COLO668 (cell line): ENCODE measurements at regions not wholly inside any gene's neighbourhood (a gene's known extent, or its start where the extent isn't known, plus 50 kb on each side); places are given as distances from the start of the nearest gene placed in this dataset.
"Not testable (repeated sequence)": the region's sequence is repeated elsewhere in the genome, so short reads cannot be mapped to it uniquely, and the experiment has no call there.

Experiments used
- DNase-seq: peaks from one replicate; lab custom pipeline; 2025; ENCODE audit not compliant: unreplicated experiment; lab: John Stamatoyannopoulos, UW

DNA sequence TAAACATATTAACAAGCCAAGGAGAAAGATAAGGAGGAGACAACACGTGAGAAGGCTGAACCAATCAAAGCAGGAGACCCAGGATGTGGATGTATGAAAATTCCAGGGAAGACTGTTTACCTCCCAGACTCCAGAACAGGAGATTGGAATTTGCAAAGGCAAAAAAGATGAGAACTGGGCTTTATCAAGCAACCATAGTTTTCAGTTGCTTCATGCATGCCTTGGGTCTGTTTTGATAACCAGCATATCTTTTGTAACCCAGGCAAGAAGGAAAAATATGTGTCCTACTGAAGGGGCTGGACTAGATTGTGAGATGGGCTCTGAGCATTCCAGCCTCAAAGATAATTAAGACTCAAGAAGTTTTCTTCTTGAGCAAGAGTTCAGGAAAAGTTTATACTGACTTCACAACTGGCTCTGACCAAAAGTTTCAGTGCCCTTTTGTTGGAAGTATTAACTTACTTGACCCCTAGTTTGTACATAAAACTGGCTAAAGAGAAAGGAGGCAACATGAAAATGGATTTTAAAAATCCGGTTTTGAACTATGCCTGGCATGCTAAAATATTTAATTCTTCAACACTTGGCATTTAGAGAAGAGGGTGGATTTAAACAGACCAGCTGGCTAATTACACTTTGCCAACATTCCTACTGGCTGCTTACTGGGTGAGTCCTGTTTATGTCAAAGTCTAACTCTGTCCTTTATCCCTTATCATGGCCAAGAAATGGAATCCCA is 79.3 kb upstream of the CD28 start:
- no peak for DNase-seq

DNA sequence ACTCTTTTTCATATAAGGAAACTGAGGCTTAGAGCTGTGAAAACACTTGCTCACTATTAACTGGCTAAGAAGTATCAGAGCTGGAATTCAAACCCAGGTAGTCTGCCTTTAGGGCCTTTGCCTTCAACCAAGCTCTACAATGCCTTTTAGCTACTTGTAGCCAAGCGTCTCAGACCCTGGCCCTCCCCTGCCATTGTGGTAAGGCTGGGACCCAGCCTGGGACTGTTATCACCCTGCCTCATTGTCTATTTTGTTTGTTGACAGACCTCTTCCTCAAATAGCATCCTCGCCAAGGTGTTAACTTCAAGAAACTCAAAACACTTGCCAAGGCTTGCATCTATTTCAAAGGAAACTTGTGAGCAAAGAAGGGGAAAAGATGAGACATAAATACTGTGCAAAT is 76.7 kb upstream of the CD28 start:
- no peak for DNase-seq

DNA sequence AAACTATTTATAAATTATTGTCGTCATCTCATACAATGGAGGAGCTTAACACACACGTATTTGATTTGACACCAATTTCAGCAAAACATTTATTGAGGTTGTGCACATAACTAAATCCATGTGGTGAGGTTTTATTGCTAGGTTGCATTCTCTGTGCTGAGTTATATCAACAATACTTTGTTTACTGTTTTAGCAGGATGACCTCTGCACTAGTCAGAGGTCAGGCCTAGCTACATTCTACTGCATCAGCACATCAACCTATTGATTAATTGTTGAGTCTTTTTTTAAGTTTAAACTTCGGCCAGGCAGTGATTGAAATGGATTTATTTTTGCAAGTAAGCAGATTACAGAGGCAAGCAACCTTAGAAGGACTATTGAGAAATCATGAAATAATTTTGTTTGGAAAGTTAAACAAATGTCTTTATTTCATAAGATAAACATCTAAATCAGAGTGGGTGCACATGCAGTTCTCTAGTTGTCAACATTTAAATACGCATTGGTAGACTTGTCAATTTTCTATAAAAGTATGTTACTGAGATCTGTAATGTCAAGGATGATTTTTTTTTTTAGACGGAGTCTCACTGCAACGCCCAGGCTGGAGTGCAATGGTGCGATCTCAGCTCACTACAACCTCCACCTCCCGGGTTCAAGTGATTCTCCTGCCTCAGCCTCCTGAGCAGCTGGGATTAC is 75.2 kb upstream of the CD28 start:
- DNase-seq = no peak

DNA sequence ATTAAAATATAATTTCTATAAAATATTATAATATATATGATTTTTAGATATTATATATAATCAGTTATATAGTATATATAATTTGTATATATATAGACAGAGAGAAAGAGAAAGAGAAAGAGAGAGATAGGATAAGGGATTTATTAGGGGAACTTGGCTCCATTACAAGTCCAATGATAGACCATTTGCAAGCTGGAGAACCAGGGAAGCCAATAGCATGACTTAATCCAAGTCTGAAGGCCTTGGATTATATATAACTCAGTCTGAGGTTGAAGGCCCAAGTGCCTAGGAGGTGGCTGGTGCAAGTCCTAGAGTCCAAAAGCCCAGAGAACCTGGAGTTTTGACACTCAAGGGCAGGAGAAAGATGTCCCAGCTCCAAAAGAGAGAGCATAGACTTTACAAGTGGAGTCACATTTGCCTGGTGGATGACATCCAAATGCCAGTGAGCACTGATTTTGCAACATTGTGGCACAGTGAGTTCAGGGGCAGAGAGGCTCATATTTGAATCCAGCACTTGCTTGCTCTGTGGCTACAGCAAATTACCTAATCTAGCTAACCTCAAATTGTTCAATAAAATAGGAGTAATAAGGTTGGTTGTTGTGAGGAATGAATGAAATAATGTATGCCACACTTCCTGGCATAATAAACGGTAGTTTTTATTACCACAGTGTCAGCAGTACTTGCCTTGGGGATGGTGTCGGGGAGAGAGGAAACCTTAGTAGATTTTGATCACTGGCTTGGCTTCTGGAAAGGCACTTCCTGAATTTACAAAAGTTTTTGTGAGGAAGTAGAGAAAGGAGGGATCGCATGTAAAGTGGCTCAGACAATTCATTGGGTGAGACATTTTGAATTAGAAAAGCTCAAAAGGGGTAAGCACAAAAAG is 69.6 kb upstream of the CD28 start:
- no peak for DNase-seq

DNA sequence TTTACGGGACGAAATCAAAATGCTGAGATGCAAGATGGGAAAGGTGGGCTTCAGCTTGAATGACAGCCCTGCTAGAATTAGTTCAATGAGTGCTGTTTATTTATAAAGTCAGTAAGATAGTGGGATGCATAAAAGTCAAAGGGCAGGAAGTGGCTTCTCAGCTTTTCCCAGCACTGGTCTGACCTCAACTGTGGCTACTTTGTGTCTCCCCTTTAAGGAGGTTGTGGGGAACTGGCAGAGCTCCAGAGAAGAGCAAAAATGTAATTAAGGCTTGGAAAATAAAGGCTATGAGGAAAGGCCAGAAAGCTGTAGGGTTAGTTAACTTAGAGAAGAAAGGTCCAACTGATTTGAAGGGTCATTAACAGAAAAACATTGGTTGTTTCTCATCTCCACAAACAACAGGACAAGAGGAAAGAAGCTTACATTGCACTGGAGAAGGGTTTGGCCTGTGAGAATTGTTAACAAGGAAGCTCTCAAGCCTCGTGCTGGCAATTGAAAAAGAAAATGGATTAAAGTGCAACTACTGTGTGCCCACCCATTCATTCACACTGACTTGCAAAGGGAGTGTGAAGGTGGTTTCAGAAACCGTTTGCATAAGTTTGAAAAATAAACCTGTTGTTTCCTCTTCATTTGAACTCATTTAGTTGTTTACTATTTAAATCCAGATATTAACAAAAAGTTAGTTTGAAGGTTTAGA is 68.8 kb upstream of the CD28 start:
- no peak for DNase-seq

DNA sequence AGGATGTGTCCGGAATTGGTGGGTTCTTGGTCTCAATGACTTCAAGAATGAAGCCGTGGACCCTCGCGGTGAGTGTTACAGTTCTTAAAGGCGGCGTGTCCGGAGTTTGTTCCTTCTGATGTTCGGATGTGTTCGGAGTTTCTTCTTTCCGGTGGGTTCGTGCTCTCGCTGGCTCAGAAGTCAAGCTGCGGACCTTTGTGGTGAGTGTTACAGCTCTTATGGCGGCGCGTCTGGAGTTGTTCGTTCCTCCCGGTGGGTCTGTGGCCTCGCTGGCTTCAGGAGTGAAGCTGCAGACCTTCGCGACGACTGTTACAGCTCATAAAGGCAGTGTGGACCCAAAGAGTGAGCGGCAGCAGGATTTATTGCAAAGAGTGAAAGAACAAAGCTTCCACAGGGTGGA is 64.6 kb upstream of the CD28 start:
- not testable (repeated sequence) for DNase-seq

DNA sequence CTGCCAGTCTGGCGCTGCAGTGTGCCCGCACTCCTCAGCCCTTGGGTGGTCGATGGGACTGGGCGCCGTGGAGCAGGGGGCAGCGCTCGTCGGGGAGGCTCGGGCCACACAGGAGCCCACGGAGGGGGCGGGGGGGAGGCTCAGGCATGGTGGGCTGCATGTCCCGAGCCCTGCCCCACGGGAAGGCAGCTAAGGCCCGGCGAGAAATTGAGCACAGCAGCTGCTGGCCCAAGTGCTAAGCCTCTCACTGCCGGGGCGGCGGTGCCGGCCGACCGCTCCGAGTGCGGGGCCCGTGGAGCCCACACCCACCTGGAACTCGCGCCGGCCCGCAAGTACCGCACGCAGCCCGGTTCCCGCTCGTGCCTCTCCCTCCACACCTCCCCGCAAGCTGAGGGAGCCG is 63.6 kb upstream of the CD28 start:
- DNase-seq = not testable (repeated sequence)

DNA sequence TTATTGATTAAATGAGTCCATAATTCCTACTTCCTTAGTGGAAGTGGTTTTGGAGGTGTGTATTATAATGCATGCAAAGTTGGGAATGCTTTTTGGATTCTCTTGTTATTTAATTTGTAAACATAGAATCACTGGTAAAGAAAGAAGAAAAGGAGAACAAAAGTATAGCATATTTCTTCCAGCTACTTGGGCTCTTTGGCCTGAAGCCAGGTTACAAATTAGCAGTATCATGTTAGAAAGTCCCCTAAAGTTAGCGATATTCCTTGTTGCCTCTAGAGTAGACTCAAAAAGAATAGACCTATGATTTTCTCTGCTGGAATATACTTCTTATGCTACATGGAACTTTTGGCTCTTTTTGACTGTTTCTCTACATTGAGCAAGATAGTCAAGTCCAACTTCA is 60.6 kb upstream of the CD28 start:
- DNase-seq = no peak

DNA sequence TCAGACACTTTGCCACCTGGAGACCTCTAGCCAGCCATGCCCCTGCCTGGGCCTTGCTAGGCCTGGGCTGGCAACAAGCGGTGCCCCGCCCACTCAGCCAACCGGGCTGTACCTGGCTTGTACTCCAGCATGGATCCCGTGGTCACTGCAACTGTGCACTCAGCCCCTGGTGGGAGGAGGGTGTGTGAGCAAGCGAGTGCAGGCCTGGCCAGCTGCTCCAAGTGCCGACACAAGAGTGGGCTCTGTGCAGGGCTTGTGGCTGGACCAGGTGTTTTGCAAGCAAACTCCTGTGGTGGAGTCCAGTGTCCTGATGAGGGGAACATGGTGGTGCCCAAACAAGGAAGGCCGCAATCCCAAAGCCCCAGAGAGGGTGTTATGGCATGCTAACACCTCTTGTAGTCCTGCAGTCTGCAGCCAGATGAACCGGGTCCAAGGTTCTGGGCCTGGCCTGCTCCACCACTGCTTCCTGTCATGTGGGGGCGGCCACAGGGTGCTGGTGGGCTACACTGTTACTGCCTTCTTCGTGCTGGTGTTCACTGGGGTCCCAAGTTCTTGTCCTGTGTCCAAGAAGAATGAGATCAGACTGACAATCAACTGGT is 60.1 kb upstream of the CD28 start:
- no peak for DNase-seq

DNA sequence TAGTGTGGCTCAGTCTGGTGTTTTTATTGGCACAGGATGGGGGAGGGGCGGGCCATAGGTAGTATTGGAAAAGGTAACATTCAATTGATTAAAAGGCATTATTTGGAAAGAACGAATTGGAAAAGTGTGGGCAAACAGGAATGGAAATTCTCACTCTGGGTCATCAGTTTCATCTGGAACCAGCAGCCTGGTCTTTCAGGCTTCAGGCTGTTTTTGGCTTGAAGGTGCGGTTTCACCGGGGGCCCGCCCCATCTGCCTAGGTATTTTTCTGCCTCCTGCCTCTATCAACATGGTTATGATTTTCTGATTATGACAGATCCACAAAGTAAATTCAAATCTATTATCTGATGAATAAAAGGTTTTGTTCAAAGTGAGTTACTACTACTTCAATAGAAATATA is 59.5 kb upstream of the CD28 start:
- no peak for DNase-seq

DNA sequence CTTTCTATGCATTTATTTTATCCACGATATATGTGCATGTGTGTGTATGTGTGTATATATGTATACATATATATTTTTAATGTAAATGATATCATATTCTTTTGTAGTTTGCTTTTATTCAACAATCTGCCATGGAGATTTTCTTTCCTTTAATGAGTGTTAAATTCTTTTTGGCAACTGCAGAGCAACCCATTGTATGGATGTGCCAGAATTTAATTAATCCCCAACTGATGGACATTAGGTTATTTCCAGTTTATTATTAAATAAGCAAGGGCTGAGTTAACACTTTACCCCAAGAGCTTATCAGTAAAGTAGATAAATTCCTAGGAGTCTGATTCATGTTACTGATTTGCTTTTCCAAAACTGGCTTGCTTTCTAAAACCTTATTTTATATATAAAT is 58.9 kb upstream of the CD28 start:
- no peak for DNase-seq

DNA sequence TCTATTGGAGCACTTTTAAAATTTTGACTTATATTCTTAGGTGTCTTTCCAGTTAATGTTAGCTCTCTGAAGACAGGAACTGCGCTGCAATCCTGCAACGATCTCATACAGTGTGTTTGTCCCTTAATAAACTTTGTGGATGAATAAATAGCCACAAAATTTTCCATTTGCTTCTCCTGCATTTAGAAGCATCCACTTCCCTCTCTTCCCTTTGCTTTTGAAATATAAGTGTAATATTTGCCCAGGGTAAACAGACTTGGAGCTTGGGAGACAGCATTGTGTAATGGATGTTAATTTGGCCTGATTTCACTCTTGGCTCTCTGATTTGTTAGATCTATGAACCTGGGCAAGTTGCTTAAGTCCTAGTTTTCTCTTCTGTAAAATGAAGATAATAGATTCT is 58.2 kb upstream of the CD28 start:
- no peak for DNase-seq

DNA sequence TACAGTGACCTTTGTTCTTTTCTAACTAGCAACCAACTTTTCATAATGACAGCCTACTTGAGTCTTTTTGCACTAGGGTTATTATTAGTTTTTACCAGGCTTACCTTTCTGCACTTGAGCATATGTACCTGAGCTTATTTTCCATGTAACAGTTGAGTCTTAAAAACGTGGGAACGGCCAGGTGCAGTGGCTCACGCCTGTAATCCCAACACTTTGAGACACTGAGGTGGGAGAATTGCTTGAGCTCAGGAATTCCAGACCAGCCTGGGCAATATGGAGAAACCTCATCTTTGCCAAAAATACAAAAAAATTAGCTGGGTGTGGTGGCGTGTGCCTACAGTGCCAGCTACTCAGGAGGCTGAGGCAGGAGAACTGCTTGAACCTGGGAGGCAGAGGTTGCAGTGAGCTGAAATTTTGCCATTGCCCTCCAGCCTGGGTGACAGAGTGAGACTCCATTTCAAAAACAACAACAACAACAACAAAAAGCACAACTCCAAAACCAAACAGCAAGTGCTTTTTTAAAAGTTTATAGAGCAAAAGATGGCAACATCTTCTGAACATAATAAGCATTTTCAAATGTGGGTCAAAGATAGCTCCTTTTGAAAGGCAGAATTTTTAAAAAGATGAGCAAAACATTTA is 57.1 kb upstream of the CD28 start:
- no peak for DNase-seq

DNA sequence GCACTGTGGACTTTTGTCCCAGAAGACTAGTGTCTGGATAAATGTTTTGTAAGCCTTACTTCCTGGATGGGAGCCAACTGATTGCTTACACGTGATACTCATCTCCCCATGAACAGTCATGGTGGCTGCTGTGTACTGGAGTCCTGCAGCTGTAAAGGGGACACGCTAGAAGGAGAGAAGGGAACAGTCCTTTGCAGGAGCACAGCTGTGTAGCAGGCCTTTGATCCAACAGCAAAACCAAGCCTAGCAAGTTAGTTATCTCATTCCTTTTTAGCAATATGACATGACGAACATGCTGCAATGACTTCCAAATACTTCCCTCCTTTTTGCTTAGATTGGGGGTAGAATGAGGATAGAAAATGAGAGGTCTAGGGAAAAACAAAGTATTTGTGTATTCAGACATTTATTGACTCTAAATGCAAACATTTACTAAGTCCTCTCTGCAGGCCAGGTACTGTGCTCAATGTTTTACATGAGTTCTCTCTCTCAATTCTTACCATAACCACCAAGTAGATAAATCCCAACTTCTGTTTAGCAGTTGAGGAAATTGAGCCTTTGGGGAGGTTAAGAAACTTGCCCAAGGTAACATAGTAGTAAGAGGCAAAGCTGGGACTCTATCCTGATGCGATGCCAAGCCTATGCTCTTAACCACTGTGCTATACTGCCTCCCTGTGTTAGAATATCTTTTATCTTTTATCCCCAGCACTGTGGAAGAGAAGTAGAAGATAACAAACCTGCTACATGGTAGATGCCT is 55.4 kb upstream of the CD28 start:
- DNase-seq = peak; percentile 67

DNA sequence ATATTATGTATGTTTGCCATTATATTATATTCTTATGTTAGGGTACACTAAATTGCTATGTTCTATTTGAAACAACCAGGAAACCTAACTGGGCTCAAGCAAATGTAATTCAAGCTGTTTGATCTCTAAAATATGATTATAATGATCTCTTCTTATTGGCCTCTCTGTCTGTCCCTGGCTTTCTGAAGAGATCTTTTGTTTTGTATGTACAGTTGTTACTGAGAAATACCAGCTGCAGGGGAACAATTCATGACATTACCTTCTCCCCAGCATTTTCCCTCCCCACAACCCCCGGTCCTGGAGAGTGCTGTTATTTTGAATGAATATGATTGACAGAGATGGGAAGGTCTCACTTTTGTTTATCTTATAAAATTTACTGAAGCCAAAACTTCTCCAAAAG is 54.8 kb upstream of the CD28 start:
- no peak for DNase-seq

DNA sequence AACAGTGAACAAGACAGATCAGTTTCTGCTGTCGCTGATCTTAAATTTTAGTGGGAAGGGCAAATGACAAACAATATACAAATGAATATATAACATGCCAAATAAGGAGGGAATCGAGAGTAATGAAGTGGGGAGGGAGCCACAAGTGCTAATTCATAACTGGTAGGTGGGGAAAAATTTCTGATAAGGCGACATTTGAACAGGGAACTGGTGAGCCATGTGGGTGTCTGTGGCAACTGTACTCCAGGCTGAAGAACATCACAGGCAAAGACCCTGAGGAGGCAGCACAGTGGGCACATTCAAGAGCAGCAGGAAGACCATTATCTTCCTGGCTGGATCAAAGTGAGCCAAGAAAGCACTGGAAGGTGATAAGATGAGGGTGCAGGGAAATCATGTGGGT is 51.6 kb upstream of the CD28 start:
- no peak for DNase-seq

DNA sequence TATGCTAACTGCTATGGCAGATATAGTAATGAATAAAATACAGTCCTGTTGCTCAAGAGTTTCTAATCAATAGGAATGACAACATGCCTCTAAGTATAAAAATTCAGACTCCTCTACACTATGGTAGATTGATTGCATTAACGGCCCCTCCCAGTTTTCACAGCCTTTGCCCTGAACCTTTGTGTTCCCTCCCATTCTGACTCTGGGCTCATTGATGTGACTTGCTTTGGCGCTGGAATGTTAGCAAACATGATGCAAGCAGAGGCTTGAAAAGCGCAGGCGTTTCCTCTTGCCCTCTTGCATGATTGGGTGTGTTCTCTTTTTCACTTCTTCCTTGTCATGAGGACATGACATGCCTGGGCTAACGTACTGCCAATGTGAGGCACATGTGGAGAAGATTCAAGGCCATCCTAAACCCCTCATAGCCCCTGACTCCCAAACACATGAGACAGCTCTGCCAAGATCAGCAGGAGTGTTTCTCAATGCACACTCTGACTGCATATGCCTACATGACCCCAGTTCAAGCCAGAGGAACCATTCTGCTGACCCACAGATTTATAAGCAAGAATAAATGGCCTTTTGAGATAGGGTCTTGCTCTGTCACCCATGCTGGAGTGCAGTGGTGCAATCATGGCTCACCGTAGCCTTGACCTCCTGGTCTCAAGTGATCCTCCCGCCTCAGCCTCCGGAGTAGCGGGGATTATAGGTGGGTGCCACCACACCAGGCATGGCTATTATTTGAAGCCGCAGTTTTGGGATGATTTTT is 49.7 kb upstream of the CD28 start:
- peak; percentile 12 for DNase-seq
